ENCODE measurements at regions not wholly inside any gene's neighbourhood (a gene's known extent, or its start where the extent isn't known, plus 50 kb on each side); places are given as distances from the start of the nearest gene placed in this dataset.

DNA sequence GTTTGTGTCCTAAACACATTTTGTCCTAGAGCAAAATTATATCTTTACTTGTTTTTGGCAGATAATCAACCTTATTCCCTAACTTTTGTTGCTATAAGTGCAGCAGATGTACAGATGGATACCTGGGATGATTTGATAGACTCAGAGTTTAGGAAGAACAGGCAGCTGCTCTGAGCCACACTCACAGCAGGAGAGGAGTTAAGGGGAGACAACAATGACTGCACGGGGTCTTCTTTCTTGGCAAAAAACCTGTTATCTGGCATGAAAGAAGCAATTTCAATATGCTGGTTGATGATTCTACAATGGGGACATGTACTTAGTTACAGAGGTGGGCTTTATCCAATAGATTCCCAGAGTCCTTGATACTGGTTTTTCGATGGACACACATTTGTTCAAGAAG is 258.9 kb upstream of the PCDH9 start:
- Mint-ChIP-seq H3K4me3 (ENCODE audit: unreplicated experiment) (no peak overlapping the region), H3K36me3 (ENCODE audit: low read depth) (no peaks in the 10 kb centered on the region), H3K27ac (ENCODE audit: unreplicated experiment) (no peak overlapping the region), H3K9me3 (ENCODE audit: low read depth) (peaks cover 3% of the 10 kb centered on the region), H3K27me3 (ENCODE audit: low read depth) (peaks cover 2% of the 10 kb centered on the region), H3K4me1 (ENCODE audit: low read depth) (no peaks in the 10 kb centered on the region)
- no peak for DNase-seq (ENCODE audit: low spot score)
- TF ChIP-seq, protein P1, sequence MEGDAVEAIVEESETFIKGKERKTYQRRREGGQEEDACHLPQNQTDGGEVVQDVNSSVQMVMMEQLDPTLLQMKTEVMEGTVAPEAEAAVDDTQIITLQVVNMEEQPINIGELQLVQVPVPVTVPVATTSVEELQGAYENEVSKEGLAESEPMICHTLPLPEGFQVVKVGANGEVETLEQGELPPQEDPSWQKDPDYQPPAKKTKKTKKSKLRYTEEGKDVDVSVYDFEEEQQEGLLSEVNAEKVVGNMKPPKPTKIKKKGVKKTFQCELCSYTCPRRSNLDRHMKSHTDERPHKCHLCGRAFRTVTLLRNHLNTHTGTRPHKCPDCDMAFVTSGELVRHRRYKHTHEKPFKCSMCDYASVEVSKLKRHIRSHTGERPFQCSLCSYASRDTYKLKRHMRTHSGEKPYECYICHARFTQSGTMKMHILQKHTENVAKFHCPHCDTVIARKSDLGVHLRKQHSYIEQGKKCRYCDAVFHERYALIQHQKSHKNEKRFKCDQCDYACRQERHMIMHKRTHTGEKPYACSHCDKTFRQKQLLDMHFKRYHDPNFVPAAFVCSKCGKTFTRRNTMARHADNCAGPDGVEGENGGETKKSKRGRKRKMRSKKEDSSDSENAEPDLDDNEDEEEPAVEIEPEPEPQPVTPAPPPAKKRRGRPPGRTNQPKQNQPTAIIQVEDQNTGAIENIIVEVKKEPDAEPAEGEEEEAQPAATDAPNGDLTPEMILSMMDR (IDR thresholded peaks at IDR 0.05), result no peak

DNA sequence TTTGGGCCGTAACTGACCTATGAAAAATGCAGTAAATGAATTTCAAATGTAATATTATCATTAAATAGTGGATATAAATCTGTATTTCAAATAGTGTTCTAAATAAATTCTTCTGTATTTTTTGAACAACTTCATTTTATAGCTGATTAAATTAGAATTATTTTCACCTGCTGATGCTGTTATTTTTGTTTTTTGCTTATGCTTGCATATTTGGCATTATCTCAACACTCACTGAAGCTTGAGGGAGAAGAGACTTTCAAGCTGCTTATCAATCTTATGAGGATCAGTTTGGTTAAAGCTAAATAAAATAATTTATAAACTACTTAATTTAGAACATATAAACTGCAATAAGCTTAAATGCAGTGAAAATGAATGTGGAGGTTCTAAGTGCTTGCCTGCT is 251.3 kb upstream of the PCDH9 start:
- H3K4me3 Mint-ChIP-seq (ENCODE audit: unreplicated experiment), result no peak overlapping the region
- H3K9me3 Mint-ChIP-seq (ENCODE audit: low read depth), result peaks cover 3% of the 10 kb centered on the region
- no peak for DNase-seq (ENCODE audit: low spot score)
- no peaks in the 10 kb centered on the region for H3K4me1 Mint-ChIP-seq (ENCODE audit: low read depth)
- peaks cover 2% of the 10 kb centered on the region for H3K27me3 Mint-ChIP-seq (ENCODE audit: low read depth)
- H3K36me3 Mint-ChIP-seq (ENCODE audit: low read depth), result no peaks in the 10 kb centered on the region
- TF ChIP-seq, protein P1 (IDR thresholded peaks at IDR 0.05), result no peak
- no peak overlapping the region for H3K27ac Mint-ChIP-seq (ENCODE audit: unreplicated experiment)

DNA sequence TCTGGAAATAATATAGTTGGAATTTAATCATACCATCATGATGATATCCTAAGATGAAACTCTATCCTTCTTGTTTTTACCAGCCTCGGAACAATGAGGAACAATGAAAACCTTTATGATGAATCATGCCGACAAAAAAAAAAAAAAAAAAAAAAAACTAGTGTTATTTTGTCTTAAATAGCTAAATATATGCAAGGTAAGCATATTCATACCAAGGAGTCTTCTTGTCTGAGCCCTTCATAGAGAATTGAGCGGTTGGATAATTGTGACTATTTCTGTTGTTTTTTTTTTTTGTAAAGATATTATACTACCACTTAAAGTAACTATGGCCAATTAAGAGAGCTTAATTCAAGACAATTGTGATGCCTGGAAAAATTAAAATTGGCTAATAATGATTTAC is 244.0 kb upstream of the PCDH9 start:
- Mint-ChIP-seq H3K36me3 (ENCODE audit: low read depth) (peaks cover 3% of the 10 kb centered on the region), H3K4me1 (ENCODE audit: low read depth) (no peaks in the 10 kb centered on the region), H3K9me3 (ENCODE audit: low read depth) (peaks cover 12% of the 10 kb centered on the region), H3K27ac (ENCODE audit: unreplicated experiment) (no peak overlapping the region), H3K27me3 (ENCODE audit: low read depth) (no peaks in the 10 kb centered on the region), H3K4me3 (ENCODE audit: unreplicated experiment) (no peak overlapping the region)
- TF ChIP-seq, protein P1 (IDR thresholded peaks at IDR 0.05), result no peak
- no peak for DNase-seq (ENCODE audit: low spot score)

DNA sequence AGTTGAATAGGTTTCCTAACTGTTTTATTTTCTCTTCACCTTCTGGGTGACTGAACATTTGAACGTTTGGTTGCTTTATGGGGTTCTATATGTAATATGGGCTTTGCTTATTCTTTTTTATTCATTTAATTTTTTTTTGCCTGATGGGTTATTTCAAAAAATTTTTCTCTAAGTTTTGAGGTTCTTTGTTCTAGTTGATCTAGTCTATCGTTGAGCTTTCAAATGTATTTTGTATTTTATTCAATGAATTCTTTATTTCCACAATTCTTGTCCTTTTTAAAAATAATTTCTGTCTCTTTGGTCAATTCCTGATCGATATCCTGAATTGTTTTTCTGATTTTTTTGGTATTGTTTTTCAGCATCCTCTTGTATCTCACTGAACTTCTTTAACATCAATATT is 239.5 kb upstream of the PCDH9 start:
- H3K27ac Mint-ChIP-seq (ENCODE audit: unreplicated experiment), result no peak overlapping the region
- TF ChIP-seq, protein P1 (IDR thresholded peaks at IDR 0.05), result no peak
- peaks cover 24% of the 10 kb centered on the region for H3K9me3 Mint-ChIP-seq (ENCODE audit: low read depth)
- H3K4me1 Mint-ChIP-seq (ENCODE audit: low read depth), result no peaks in the 10 kb centered on the region
- DNase-seq (ENCODE audit: low spot score), result no peak
- H3K4me3 Mint-ChIP-seq (ENCODE audit: unreplicated experiment), result no peak overlapping the region
- peaks cover 4% of the 10 kb centered on the region for H3K27me3 Mint-ChIP-seq (ENCODE audit: low read depth)
- peaks cover 5% of the 10 kb centered on the region for H3K36me3 Mint-ChIP-seq (ENCODE audit: low read depth)

GRCh38 chr13:67466569-67466968 is 236.4 kb upstream of the PCDH9 start:
- DNase-seq (ENCODE audit: low spot score), result no peak
- TF ChIP-seq, protein P1 (IDR thresholded peaks at IDR 0.05), result no peak
- Mint-ChIP-seq H3K4me1 (ENCODE audit: low read depth) (no peaks in the 10 kb centered on the region), H3K27me3 (ENCODE audit: low read depth) (peaks cover 4% of the 10 kb centered on the region), H3K4me3 (ENCODE audit: unreplicated experiment) (no peak overlapping the region), H3K27ac (ENCODE audit: unreplicated experiment) (no peak overlapping the region), H3K36me3 (ENCODE audit: low read depth) (peaks cover 5% of the 10 kb centered on the region), H3K9me3 (ENCODE audit: low read depth) (peaks cover 24% of the 10 kb centered on the region)
